IMR-90 (cell line): ENCODE measurements at regions not wholly inside any gene's neighbourhood (a gene's known extent, or its start where the extent isn't known, plus 50 kb on each side); places are given as distances from the start of the nearest gene placed in this dataset.

Experiments
- ATAC-seq: fragments of 200-7000 bp; cut with Tn5 transposase; 2 replicates; pipeline ENCODE4 v1.9.1; 2020; ENCODE audit warnings: low read depth, mild to moderate bottlenecking, moderate library complexity
- BruUV-seq: library from RNA; stranded (reverse); fragments of 400-500 nt; replicated peaks from 2 replicates; lab custom pipeline; 2021; lab: Mats Ljungman, UMichigan
- CTCF ChIA-PET: fragments of 300-600 bp; formaldehyde crosslinking; extraction: SDS; loops from one replicate; lab custom pipeline; 2021; ENCODE audit warnings: antibody characterized with exemption; lab: Yijun Ruan, JAX
- POLR2A ChIA-PET: fragments of 300-600 bp; sonication (Branson Sonifier 250); formaldehyde crosslinking; loops from one replicate; lab custom pipeline; 2022; ENCODE audit warnings: antibody characterized with exemption; ENCODE audit not compliant: unreplicated experiment; lab: Charles Lee
- DNase-seq: peaks from one replicate; pipeline ENCODE4 v3.0.0; 2013
- H2AFZ ChIP-seq: replicated peaks from 2 replicates; pipeline ENCODE3; 2013; ENCODE audit warnings: low read length, mild to moderate bottlenecking; ENCODE audit not compliant: poor library complexity
- H2AK5ac ChIP-seq: 2 replicates; pipeline ENCODE4 v1.6.1; 2013; ENCODE audit warnings: low read depth, low read length, inconsistent platforms
- H2AK9ac ChIP-seq: replicated peaks from 2 replicates; pipeline ENCODE3; 2013; ENCODE audit warnings: mild to moderate bottlenecking, low read depth, low read length, moderate library complexity; ENCODE audit not compliant: poor library complexity
- H2BK120ac ChIP-seq: 2 replicates; pipeline ENCODE4 v1.6.1; 2013; ENCODE audit warnings: low read depth, low read length, inconsistent platforms
- H2BK15ac ChIP-seq: 3 replicates; pipeline ENCODE4 v1.6.1; 2013; ENCODE audit warnings: low read depth, low read length, inconsistent platforms
- H2BK20ac ChIP-seq: 2 replicates; pipeline ENCODE4 v1.6.1; 2013; ENCODE audit warnings: low read depth, mild to moderate bottlenecking, inconsistent platforms, low read length, moderate library complexity
- H2BK5ac ChIP-seq: 2 replicates; pipeline ENCODE4 v1.6.1; 2013; ENCODE audit warnings: mild to moderate bottlenecking, low read depth, low read length, inconsistent platforms; ENCODE audit not compliant: poor library complexity, severe bottlenecking
- H3K14ac ChIP-seq: replicated peaks from 2 replicates; pipeline ENCODE4 v1.6.1; 2013; ENCODE audit warnings: low read depth, low read length, inconsistent platforms
- H3K18ac ChIP-seq: 2 replicates; pipeline ENCODE4 v1.6.1; 2013; ENCODE audit warnings: low read depth, low read length, control low read depth
- H3K23ac ChIP-seq: 2 replicates; pipeline ENCODE4 v1.6.1; 2013; ENCODE audit warnings: low read depth, low read length, inconsistent platforms
- H3K27ac ChIP-seq: 2 replicates; pipeline ENCODE4 v1.5.1; 2013; ENCODE audit warnings: mild to moderate bottlenecking, control low read depth, low read length; ENCODE audit not compliant: insufficient read depth
- H3K27me3 ChIP-seq: 2 replicates; pipeline ENCODE4 v1.6.1; 2013; ENCODE audit warnings: low read length; ENCODE audit not compliant: control insufficient read depth, insufficient read depth
- H3K36me3 ChIP-seq: 2 replicates; pipeline ENCODE4 v1.6.1; 2013; ENCODE audit warnings: low read length, mixed read lengths; ENCODE audit not compliant: control insufficient read depth, insufficient read depth
- H3K4ac ChIP-seq: 2 replicates; pipeline ENCODE4 v1.6.1; 2013; ENCODE audit warnings: low read depth, low read length, inconsistent platforms
- H3K4me1 ChIP-seq: 2 replicates; pipeline ENCODE4 v1.6.1; 2013; ENCODE audit warnings: low read length, mixed read lengths; ENCODE audit not compliant: control insufficient read depth, insufficient read depth
- H3K4me2 ChIP-seq: 2 replicates; pipeline ENCODE4 v1.6.1; 2013; ENCODE audit warnings: low read depth, mild to moderate bottlenecking, control low read depth, low read length, moderate library complexity
- H3K4me3 ChIP-seq: 2 replicates; pipeline ENCODE4 v1.5.1; 2013; ENCODE audit warnings: low read depth, mild to moderate bottlenecking, control low read depth, low read length, moderate library complexity; ENCODE audit not compliant: insufficient read depth
- H3K56ac ChIP-seq: 2 replicates; pipeline ENCODE4 v1.6.1; 2013; ENCODE audit warnings: low read length, inconsistent platforms; ENCODE audit not compliant: insufficient read depth; ENCODE audit errors: extremely low read depth
- H3K79me1 ChIP-seq, 2 experiments: 2 replicates each; pipeline ENCODE4 v1.6.1; 2013; ENCODE audit warnings: low read length in 2 of 2, inconsistent platforms in 1 of 2, low read depth in 1 of 2
- H3K9ac ChIP-seq: 2 replicates; pipeline ENCODE4 v1.6.1; 2013; ENCODE audit warnings: low read depth, low read length, control low read depth
- H3K9me1 ChIP-seq: 2 replicates; pipeline ENCODE4 v1.6.1; 2013; ENCODE audit warnings: low read length, inconsistent platforms; ENCODE audit not compliant: insufficient read depth
- H3K9me3 ChIP-seq: 2 replicates; pipeline ENCODE4 v1.6.1; 2013; ENCODE audit warnings: low read length; ENCODE audit not compliant: control insufficient read depth, insufficient read depth
- H4K20me1 ChIP-seq: 2 replicates; pipeline ENCODE4 v1.6.1; 2013; ENCODE audit warnings: low read length, inconsistent platforms; ENCODE audit not compliant: insufficient read depth
- H4K5ac ChIP-seq: 2 replicates; pipeline ENCODE4 v1.6.1; 2013; ENCODE audit warnings: mild to moderate bottlenecking, low read depth, low read length, control low read depth
- H4K8ac ChIP-seq, 2 experiments: 2 replicates each; pipeline ENCODE4 v1.6.1; 2013; ENCODE audit warnings: low read depth in 2 of 2, low read length in 2 of 2, control low read depth in 1 of 2, inconsistent platforms in 1 of 2
- H4K91ac ChIP-seq: 2 replicates; pipeline ENCODE4 v1.6.1; 2013; ENCODE audit warnings: low read depth, low read length, inconsistent platforms; ENCODE audit not compliant: insufficient read depth
- CEBPB ChIP-seq: IDR thresholded peaks from 2 replicates; pipeline ENCODE4 v1.6.1; 2012; ENCODE audit warnings: low read depth, low read length, improper control_type of control experiment
- MXI1 ChIP-seq: IDR thresholded peaks from 2 replicates; pipeline ENCODE4 v1.6.1; 2012; ENCODE audit warnings: low read depth, mild to moderate bottlenecking, low read length, moderate library complexity, borderline replicate concordance
- RAD21 ChIP-seq: IDR thresholded peaks from 2 replicates; pipeline ENCODE4 v1.6.1; 2012; ENCODE audit warnings: low read length, improper control_type of control experiment
- RCOR1 ChIP-seq: IDR thresholded peaks from 2 replicates; pipeline ENCODE4 v1.6.1; 2012; ENCODE audit warnings: mild to moderate bottlenecking, low read length, improper control_type of control experiment; ENCODE audit not compliant: insufficient replicate concordance
- RFX5 ChIP-seq: IDR thresholded peaks from 2 replicates; pipeline ENCODE4 v1.8.0; 2012; ENCODE audit warnings: low read depth, mild to moderate bottlenecking, low read length, moderate library complexity
- SMC3 ChIP-seq: fragments of 150-350 bp; IDR thresholded peaks from 2 replicates; pipeline ENCODE4 v1.6.1; 2016; ENCODE audit warnings: low read depth, mild to moderate bottlenecking, antibody characterized with exemption, low read length, moderate library complexity
- WGBS, 2 experiments: methylation state at CpG; one replicate each; pipeline versions ENCODE4 v1.1.5 to v1.1.7; 2013; ENCODE audit warnings: missing lambda C conversion rate in 2 of 2; ENCODE audit not compliant: insufficient read length in 1 of 2; ENCODE audit errors: extremely low coverage in 2 of 2; 5-methylcytosine and 5-hydroxymethylcytosine counted together
- dilution Hi-C: fragments of 300-500 bp; cut with HindIII; formaldehyde crosslinking; loops from one replicate; pipeline ENCODE4 v1.14.3; 2018; ENCODE audit warnings: low sequenced_read_pairs; ENCODE audit not compliant: unreplicated experiment
- in situ Hi-C: fragments of 300-500 bp; cut with MboI; formaldehyde crosslinking; loops from 3 replicates; pipeline ENCODE4 v1.14.3; 2019; ENCODE audit warnings: low sequenced_read_pairs, inconsistent platforms, mixed read lengths
- intact Hi-C: fragments of 100-400 bp; cut with micrococcal nuclease; formaldehyde crosslinking; loops from 2 replicates; pipeline ENCODE4 v1.10.0; 2022
- TF ChIP-seq, protein P1 (sequence below): conservative IDR thresholded peaks from 2 replicates; pipeline ENCODE4 v1.5.1; 2012; ENCODE audit warnings: mild to moderate bottlenecking, low read depth, low read length, improper control_type of control experiment

DNA sequence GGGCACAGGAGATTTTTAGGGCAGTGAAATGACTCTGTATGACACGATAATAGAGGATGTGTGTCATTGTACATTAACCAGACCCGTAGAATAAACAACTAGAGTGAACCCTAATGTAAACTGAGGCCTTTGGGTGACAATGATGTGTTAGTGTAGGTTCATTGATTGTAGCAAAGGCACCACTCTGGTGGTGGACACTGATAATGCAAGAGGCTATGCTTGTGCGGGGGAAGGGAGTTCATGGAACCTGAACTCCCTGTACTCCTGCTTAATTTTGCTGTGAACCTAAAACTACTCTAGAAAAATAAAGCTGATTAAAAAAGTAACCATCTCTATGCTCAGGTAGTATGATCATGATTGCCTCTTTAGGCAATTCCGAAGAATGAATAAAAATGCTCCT, 96.3 kb upstream of the VIPR2 start:
- no peaks in the 10 kb centered on the region for H3K4me1 ChIP-seq
- no peak overlapping the region for H3K27ac ChIP-seq
- H3K4me3 ChIP-seq: no peak overlapping the region
- no peak overlapping the region for H4K8ac ChIP-seq
- H3K9ac ChIP-seq: no peak overlapping the region
- no peak overlapping the region for H2AK5ac ChIP-seq
- H4K5ac ChIP-seq: no peak overlapping the region
- no peak overlapping the region for H4K91ac ChIP-seq
- peaks cover 14% of the 10 kb centered on the region for H3K9me3 ChIP-seq
- BruUV-seq: no TSS peak
- POLR2A ChIA-PET: no interaction called here
- H3K4me2 ChIP-seq: no peak overlapping the region
- no peak for TF ChIP-seq RFX5
- no peak for TF ChIP-seq MXI1
- no peak for TF ChIP-seq RAD21
- TF ChIP-seq CEBPB: no peak
- TF ChIP-seq RCOR1: no peak
- TF ChIP-seq SMC3: no peak
- TF ChIP-seq, protein P1, sequence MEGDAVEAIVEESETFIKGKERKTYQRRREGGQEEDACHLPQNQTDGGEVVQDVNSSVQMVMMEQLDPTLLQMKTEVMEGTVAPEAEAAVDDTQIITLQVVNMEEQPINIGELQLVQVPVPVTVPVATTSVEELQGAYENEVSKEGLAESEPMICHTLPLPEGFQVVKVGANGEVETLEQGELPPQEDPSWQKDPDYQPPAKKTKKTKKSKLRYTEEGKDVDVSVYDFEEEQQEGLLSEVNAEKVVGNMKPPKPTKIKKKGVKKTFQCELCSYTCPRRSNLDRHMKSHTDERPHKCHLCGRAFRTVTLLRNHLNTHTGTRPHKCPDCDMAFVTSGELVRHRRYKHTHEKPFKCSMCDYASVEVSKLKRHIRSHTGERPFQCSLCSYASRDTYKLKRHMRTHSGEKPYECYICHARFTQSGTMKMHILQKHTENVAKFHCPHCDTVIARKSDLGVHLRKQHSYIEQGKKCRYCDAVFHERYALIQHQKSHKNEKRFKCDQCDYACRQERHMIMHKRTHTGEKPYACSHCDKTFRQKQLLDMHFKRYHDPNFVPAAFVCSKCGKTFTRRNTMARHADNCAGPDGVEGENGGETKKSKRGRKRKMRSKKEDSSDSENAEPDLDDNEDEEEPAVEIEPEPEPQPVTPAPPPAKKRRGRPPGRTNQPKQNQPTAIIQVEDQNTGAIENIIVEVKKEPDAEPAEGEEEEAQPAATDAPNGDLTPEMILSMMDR: no peak
- H3K14ac ChIP-seq: no peak overlapping the region
- H2AK9ac ChIP-seq: no peak overlapping the region
- no peaks in the 10 kb centered on the region for H3K9me1 ChIP-seq
- H3K23ac ChIP-seq: no peak overlapping the region
- intact Hi-C loops: no loop called here
- ATAC-seq: no peak
- no peaks in the 10 kb centered on the region for H4K20me1 ChIP-seq
- dilution Hi-C loops: no loop called here
- CTCF ChIA-PET: no interaction called here
- no peak overlapping the region for H2BK5ac ChIP-seq
- in situ Hi-C loops: no loop called here
- H2AFZ ChIP-seq: no peak overlapping the region
- H3K36me3 ChIP-seq: no peaks in the 10 kb centered on the region
- 33% methylated on average over 1 of the region's 4 CpGs; no CpG with 5 or more reads in 1 of the 2 experiments for WGBS, 2 experiments
- no peaks in the 10 kb centered on the region for H3K27me3 ChIP-seq
- no peak overlapping the region for H3K56ac ChIP-seq
- H2BK120ac ChIP-seq: no peak overlapping the region
- H3K18ac ChIP-seq: no peak overlapping the region
- H2BK15ac ChIP-seq: no peak overlapping the region
- no peaks in the 10 kb centered on the region for H3K79me1 ChIP-seq
- no peak overlapping the region for H3K4ac ChIP-seq
- DNase-seq: no peak
- no peak overlapping the region for H2BK20ac ChIP-seq
